ENCODE measurements at regions not wholly inside any gene's neighbourhood (a gene's known extent, or its start where the extent isn't known, plus 50 kb on each side); places are given as distances from the start of the nearest gene placed in this dataset.

DNA sequence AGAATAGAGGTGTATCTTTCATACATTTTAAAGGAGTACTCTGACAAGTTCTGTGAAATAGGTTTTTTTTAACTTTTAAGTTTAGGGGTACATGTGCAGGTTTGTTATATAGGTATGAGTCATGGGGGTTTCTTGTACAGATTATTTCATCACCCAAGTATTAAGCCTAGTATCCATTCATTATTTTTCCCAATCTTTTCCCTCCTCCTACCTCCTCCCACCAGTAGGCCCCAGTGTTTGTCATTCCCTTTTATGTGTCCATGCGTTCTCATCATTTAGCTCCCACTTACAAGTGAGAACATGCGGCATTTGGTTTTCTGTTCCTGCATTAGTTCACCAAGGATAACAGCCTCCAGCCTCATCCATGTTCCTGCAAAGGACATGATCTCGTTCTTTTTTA, 175.5 kb downstream of the CYB561 start:
- TF ChIP-seq EGR1 (conservative IDR thresholded peaks at IDR 0.05): no peak
- no peak for TF ChIP-seq CBFA2T2 (conservative IDR thresholded peaks at IDR 0.05)
- no peak for TF ChIP-seq PHF8 (IDR thresholded peaks at IDR 0.05; ENCODE audit: borderline replicate concordance, low read length)
- TF ChIP-seq, protein P1, sequence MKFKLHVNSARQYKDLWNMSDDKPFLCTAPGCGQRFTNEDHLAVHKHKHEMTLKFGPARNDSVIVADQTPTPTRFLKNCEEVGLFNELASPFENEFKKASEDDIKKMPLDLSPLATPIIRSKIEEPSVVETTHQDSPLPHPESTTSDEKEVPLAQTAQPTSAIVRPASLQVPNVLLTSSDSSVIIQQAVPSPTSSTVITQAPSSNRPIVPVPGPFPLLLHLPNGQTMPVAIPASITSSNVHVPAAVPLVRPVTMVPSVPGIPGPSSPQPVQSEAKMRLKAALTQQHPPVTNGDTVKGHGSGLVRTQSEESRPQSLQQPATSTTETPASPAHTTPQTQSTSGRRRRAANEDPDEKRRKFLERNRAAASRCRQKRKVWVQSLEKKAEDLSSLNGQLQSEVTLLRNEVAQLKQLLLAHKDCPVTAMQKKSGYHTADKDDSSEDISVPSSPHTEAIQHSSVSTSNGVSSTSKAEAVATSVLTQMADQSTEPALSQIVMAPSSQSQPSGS (CRISPR knock-in tag; IDR thresholded peaks at IDR 0.05): no peak
- no peak for TF ChIP-seq CBX2 (IDR thresholded peaks at IDR 0.05; ENCODE audit: insufficient read depth, low read length, poor library complexity, severe bottlenecking)
- TF ChIP-seq GATAD2B (IDR thresholded peaks at IDR 0.05; ENCODE audit: borderline replicate concordance): no peak
- no peak for TF ChIP-seq ZFX (CRISPR knock-in tag; IDR thresholded peaks at IDR 0.05)
- no peak for TF ChIP-seq EP300 (IDR thresholded peaks at IDR 0.05; ENCODE audit: low read length)
- no peak for TF ChIP-seq POLR2A (conservative IDR thresholded peaks at IDR 0.05)
- no peak for TF ChIP-seq PURB (CRISPR knock-in tag; IDR thresholded peaks at IDR 0.05; ENCODE audit: low read depth)
- TF ChIP-seq CBX5 (IDR thresholded peaks at IDR 0.05; ENCODE audit: borderline replicate concordance, low read depth): no peak
- TF ChIP-seq ZNF274 (IDR thresholded peaks at IDR 0.05; ENCODE audit: borderline replicate concordance, low read depth, low read length): no peak
- TF ChIP-seq ZNF232 (CRISPR knock-in tag; IDR thresholded peaks at IDR 0.05): no peak
